ENCODE measurements at regions not wholly inside any gene's neighbourhood (a gene's known extent, or its start where the extent isn't known, plus 50 kb on each side); places are given as distances from the start of the nearest gene placed in this dataset.

DNA sequence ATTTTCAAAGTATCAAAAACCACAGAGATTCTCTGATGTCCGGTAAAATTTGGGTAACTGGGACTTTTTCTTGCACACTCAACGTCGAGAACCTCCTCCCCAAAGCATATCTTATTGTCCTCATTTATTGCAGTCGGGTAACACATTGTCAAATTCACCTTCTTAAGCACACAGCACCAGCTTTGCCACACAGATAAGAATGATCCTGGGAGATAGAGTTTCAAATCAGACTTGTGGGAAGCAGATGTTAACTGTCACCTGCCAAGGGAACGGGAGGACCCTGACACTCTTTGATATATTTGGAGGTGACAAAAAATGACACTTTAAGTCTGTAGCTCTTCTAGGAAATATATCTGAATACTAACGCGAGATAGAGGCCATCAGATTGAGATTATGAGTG lies 282.1 kb upstream of the BMP2 start:
- no peak for DNase-seq

DNA sequence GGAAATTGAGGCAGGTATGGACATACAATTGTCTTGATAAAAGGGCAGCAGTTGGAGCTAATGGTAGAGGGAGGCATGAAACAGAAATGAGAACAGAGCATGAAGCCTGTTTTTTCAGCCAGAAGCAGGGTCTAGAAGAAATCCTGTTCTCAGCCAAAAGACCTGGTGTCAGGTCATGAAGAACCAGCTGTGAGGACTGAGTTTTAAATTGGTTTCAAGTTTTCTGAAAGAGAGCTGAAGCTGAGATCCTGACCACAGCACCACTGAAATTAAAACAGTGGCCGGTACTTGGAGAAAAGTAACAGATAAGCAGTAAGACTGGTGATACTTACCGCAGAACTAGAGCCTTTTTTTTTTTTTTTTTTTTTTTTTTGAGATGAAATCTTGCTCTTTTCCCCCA lies 283.8 kb upstream of the BMP2 start:
- no peak for DNase-seq

GRCh38 chr20:6482486-6482885 lies 285.0 kb upstream of the BMP2 start:
- no peak for DNase-seq

GRCh38 chr20:6480328-6481200 lies 286.9 kb upstream of the BMP2 start:
- peak in 1 of 3 experiments; percentile 37 for DNase-seq

GRCh38 chr20:6473197-6473596 lies 294.3 kb upstream of the BMP2 start:
- DNase-seq = no peak

DNA sequence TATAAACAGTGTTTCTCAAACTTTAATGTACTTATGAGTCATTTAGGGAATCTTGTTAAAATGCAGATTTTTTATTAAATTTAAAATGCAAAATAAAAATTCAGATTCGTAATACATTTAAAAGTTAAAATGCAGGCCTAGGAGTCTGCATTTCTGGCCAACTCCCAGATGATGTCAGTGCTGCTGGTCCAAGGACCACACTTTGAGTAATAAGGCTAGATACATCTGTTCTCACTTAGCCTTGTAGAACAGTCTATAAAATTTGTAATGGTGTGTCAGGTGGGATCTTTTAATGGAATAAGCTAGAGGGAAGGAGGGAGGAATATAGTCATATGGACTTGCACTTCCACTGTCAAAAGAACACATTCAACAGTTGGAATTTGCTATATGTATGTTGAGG lies 295.6 kb upstream of the BMP2 start:
- DNase-seq = no peak

DNA sequence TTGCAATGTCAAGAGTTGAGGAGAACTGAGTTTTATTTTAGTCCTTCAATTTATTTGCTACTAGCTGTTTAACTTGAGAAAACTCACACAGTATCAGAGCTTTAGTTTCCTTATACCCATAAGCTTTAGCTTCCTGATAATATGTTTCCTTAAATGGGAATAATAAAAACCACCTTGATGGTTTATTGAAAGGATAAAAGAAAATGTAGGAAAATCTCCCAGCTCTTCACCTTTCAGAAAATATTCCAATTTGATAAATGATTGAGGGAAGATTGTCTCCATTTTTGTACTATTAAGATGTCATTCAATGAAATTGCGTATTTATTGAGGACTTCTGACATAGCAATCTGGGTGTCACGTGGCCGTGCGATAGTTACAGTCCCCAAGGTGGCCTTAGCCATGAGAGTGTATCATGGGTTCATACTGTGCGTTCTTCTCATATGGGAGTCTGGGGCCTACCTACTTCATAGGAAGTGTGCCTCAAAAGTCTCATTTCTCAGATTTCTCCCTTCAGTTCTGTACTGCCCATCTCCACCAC lies 296.3 kb upstream of the BMP2 start:
- no peak for DNase-seq

- DNase-seq = no peak
These were observed 297.8 kb upstream of the BMP2 start for GRCh38 chr20:6469695-6470094.

DNA sequence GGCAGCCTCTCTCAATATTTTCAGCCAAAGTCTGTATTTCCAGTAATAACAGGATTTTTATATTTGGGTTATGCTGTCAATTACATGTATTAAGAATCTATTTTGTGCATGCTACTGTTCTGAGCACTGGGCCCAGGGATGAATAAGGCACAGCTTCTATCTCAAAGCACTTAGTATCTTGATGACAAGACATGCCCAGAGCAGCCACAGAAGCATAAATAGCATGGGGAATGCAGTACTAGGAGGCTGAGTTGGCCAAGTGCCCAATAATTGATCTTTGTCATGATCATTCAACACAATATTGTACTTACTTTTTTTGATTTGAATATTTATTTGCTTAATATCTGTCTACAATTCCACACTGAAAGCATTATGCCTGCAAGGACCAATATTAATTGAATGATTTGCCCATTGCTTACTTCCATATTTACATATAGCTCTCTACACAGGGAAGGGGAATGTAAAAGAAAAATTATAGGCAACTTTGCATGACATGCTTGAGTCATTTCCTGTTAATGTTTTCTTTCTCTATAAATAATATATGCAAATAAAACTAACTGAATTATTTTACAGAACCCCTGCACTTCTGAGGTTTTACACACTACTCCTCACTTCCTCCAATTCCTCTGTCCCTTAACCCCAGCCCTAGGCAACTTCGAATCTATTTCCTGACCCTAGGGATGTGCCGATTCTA lies 298.9 kb upstream of the BMP2 start:
- no peak for DNase-seq

DNA sequence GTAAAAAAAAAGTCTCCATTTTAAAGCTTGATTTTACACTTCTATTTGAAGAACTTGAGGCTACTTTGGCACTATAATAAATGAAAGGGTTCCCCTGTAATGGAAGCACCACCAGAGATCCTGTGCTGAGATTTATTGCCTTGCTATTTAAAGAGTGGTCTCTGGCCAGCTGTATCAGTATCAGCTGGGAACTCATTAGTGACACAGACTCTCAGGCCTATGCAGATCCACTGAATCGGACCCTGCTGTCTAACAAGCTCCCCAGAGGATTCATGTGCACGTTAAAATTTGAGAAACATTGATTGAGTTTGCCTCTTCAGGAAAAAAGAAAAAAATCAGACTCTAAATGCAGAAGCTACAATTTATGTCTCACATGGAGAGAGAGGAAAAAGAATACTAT lies 299.9 kb upstream of the BMP2 start:
- DNase-seq = peak in 1 of 3 experiments; percentile 37

DNA sequence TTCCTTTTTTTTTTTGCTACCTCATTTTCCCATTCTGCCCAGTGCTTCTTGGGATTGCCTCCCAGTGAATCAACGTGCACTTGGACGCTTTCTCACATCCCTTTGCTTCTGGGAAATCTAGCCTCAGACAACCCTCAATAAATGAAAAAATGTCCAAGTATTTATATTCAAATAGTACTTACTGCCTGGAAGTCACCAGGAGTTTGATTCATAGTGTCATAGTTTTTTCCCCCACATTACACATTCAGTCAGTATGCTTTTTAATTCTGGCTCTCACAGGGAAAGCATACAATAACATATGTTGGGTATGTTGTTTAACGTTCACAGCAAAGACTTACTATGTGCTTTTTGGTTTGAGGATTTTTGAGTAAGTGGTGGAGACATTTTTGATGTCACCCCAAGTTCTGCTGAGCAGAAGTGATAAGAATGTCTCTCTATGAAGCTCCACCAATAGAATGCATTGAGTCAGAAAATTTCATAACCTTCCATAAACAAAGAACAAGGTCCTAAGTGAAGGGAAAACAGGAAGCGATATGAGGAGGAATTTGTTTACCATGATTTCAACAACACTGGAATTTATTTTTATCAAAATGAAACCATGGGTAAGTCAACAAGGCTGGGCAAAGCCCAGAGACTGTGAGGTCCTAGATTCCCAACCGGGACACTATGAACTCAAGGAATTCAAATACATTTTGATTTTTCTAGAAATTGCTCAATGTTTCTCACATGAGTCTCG lies 301.2 kb upstream of the BMP2 start:
- DNase-seq = no peak

GRCh38 chr20:6450841-6451240 lies 316.6 kb upstream of the BMP2 start:
- no peak for DNase-seq

GRCh38 chr20:6440443-6440799 lies 317.6 kb upstream of the FERMT1 start:
- DNase-seq = no peak

DNA sequence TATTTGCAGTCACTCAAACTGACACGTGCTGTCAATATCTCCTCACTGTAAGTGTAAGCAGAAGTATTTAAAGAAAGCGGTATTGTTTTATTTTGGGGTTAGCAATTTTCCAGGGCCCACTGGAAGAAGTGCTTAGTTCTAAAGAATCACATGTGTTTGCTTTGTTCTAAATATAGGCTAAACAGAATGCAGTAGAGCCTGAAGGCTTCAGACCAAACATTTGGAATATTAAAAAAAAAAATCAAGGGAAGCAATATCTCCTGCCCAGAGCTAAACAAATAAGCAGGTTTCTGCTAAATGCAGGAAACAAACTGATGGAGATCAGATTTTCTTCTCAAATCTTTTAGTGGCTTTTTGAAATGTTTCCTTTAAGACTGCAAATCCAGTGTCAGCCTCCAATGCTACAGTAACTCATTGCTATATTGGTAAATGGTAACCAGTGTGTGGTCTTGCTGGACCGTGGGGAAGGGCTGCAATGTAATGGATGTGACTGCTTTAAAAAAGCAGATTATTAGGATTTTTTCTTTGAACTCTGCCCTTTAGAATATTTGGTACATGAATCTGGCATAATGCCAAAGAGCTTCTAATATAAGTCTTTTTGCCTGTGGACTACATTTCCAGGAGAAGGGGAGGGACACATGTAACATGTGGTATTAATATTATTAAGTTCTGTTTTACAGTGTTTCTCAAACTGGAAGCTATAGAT lies 317.1 kb upstream of the FERMT1 start:
- DNase-seq = no peak

DNA sequence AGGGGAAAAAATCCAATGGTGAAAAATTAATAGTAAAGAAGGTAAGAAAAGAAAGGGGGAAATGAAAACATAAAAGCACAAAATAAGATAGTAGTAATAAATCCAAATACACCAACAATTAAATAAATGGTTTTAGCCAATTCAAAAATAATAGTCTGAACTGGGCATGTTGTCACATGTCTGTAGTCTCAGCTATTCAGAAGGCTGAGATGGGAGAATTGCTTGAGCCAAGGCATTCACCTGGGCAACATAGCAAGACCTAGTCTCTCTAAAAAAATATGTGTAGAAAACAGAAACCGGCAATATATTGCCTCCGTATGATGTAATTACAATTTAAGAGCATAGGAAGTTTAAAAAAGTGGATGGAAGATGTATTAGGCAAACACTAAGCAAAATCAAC lies 311.3 kb upstream of the FERMT1 start:
- no peak for DNase-seq

DNA sequence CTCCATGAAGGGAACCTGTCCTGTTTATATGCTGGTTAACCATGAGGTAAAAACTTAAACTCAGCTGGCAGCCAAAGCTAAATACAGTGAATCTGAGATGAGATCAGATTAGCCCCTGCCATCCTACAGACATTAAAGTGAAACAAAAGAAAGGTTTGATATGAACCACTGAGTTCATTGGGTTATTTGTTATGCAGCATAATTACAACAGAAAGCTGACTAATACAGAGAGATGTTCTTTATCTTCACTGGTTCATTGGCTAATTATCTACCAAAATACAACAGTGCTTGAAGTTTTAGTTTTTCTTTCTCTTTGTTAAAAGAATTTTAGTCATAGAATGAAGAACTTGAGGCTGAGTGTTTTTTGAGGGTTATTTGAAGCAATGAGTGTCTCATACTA lies 307.6 kb upstream of the FERMT1 start:
- DNase-seq = no peak

DNA sequence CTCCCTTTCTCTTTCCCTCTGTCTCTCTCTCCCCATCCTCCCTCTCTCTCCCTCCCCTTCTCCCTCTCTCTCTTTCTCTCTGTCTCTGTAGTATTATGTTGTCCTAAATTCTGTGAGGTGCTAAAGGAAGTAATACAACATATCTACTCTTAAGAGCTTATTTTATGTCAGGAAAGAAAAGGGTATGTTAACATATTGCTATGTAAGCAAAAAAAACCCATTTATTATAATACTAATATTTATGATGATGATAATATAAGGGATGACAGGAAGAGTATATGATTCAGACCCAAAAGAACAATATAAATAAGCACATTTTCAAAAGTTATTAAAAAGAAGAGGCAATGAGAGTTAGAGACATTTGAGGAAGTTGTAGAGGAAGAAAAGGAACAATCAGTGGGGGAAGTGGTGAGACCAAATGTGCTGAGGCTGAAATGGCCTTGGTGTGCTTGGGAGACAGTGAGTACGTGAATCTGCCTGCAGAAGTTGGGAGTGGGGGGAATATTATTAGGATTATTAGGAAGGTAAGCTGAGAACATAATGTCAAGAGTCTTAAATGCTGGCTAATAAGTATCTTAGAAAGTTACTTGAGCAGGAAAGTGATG lies 303.6 kb upstream of the FERMT1 start:
- DNase-seq = no peak

- DNase-seq = peak in 1 of 3 experiments; percentile 47
These were observed 298.8 kb upstream of the FERMT1 start for GRCh38 chr20:6421321-6422248.

- DNase-seq = no peak
These were observed 297.5 kb upstream of the FERMT1 start for GRCh38 chr20:6420336-6420735.

- no peak for DNase-seq
These were observed 295.9 kb upstream of the FERMT1 start for GRCh38 chr20:6418732-6419131.

GRCh38 chr20:6416371-6416770 lies 293.5 kb upstream of the FERMT1 start:
- no peak for DNase-seq
